Spleen (tissue), 7 donors: ENCODE measurements at regions not wholly inside any gene's neighbourhood (a gene's known extent, or its start where the extent isn't known, plus 50 kb on each side); places are given as distances from the start of the nearest gene placed in this dataset.

Experiments used
- POLR2A ChIP-seq, 3 donors: fragments of 450-650 bp; IDR thresholded peaks; one replicate each; pipeline ENCODE4 v1.5.1; 2017; ENCODE audit warnings: antibody characterized with exemption in 3 of 3, mild to moderate bottlenecking in 1 of 3
- POLR2AphosphoS5 ChIP-seq, 3 donors: sonication (generic); formaldehyde crosslinking; IDR thresholded peaks; one replicate each; pipeline ENCODE4 v1.5.1; 2017; ENCODE audit warnings: antibody characterized with exemption in 3 of 3
- TF ChIP-seq, protein P1 (sequence below), 11 experiments: fragments of 200-600 bp in 7 of 11; fragments of 450-650 bp in 4 of 11; sonication (generic) in 4 of 11; IDR thresholded peaks in 8 of 11; conservative IDR thresholded peaks in 3 of 11; 1 replicate in 7 of 11; 2 replicates in 4 of 11; pipeline versions ENCODE4 v1.4.0 to v1.8.0; 2016 to 2021; ENCODE audit warnings: antibody characterized with exemption in 11 of 11, inconsistent platforms in 4 of 11, mild to moderate bottlenecking in 1 of 11
- donor health status: DM: no; HTN: no; CAD: no; lungs with moderate emphysema.
- donor health status: DM: no; HTN: no; CAD: no.
- donor health status: DM: no; HTN: no; CAD: no.

- TF ChIP-seq, protein P1, sequence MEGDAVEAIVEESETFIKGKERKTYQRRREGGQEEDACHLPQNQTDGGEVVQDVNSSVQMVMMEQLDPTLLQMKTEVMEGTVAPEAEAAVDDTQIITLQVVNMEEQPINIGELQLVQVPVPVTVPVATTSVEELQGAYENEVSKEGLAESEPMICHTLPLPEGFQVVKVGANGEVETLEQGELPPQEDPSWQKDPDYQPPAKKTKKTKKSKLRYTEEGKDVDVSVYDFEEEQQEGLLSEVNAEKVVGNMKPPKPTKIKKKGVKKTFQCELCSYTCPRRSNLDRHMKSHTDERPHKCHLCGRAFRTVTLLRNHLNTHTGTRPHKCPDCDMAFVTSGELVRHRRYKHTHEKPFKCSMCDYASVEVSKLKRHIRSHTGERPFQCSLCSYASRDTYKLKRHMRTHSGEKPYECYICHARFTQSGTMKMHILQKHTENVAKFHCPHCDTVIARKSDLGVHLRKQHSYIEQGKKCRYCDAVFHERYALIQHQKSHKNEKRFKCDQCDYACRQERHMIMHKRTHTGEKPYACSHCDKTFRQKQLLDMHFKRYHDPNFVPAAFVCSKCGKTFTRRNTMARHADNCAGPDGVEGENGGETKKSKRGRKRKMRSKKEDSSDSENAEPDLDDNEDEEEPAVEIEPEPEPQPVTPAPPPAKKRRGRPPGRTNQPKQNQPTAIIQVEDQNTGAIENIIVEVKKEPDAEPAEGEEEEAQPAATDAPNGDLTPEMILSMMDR (IDR thresholded peaks at IDR 0.05 in 8 of 11, conservative IDR thresholded peaks at IDR 0.05 in 3 of 11): no peak
- TF ChIP-seq POLR2AphosphoS5 (IDR thresholded peaks at IDR 0.05) (no peak), POLR2A (IDR thresholded peaks at IDR 0.05) (no peak)
Measured at GRCh38 chr7:20007510-20007909, 209.7 kb downstream of the MACC1 start.
